G401 (cell line): ENCODE measurements at regions not wholly inside any gene's neighbourhood (a gene's known extent, or its start where the extent isn't known, plus 50 kb on each side); places are given as distances from the start of the nearest gene placed in this dataset.

Experiments
- DNase-seq: peaks from one replicate; pipeline ENCODE4 v3.0.0-alpha.2; 2015; ENCODE audit warnings: low spot score
- in situ Hi-C: cut with HindIII; loops from 2 replicates; pipeline ENCODE4 v1.10.0; 2016; ENCODE audit warnings: low sequenced_read_pairs, mixed read lengths

- no peak for DNase-seq
- in situ Hi-C loops = no loop called here
Observed at GRCh38 chr16:27671410-27671809, 121.5 kb downstream of the KATNIP start.

GRCh38 chr16:27676839-27677238 lies 126.9 kb downstream of the KATNIP start:
- in situ Hi-C loops = no loop called here

GRCh38 chr16:27677263-27677662 lies 127.3 kb downstream of the KATNIP start:
- DNase-seq = no peak
- in situ Hi-C loops = no loop called here

More at GRCh38 chr16:27676839-27677238, 126.9 kb downstream of the KATNIP start:
- DNase-seq = no peak

GRCh38 chr16:27678955-27679354 lies 129.0 kb downstream of the KATNIP start:
- in situ Hi-C loops = no loop called here

GRCh38 chr16:27679899-27680298 lies 130.0 kb downstream of the KATNIP start:
- in situ Hi-C loops = no loop called here
- DNase-seq = no peak

More at GRCh38 chr16:27678955-27679354, 129.0 kb downstream of the KATNIP start:
- no peak for DNase-seq

- no peak for DNase-seq
- in situ Hi-C loops = no loop called here
Observed at GRCh38 chr16:27681681-27682080, 131.7 kb downstream of the KATNIP start.

GRCh38 chr16:27684047-27684446 lies 134.1 kb downstream of the KATNIP start:
- DNase-seq = no peak
- in situ Hi-C loops = no loop called here

- no peak for DNase-seq
- in situ Hi-C loops = no loop called here
Observed at GRCh38 chr16:27685807-27686206, 135.9 kb downstream of the KATNIP start.

- in situ Hi-C loops = no loop called here
- no peak for DNase-seq
Observed at GRCh38 chr16:27686926-27687325, 137.0 kb downstream of the KATNIP start.

- in situ Hi-C loops = no loop called here
- no peak for DNase-seq
Observed at GRCh38 chr16:27687605-27688004, 137.7 kb downstream of the KATNIP start.

GRCh38 chr16:27689711-27690110 lies 139.8 kb downstream of the KATNIP start:
- in situ Hi-C loops = no loop called here
- peak; percentile 93 for DNase-seq

GRCh38 chr16:27690608-27691007 lies 140.7 kb downstream of the KATNIP start:
- peak; percentile 11 for DNase-seq
- in situ Hi-C loops = no loop called here

- in situ Hi-C loops = no loop called here
Observed at GRCh38 chr16:27691721-27692120, 141.8 kb downstream of the KATNIP start.

GRCh38 chr16:27692576-27692975 lies 142.6 kb downstream of the KATNIP start:
- in situ Hi-C loops = no loop called here
- DNase-seq = no peak

More at GRCh38 chr16:27691721-27692120, 141.8 kb downstream of the KATNIP start:
- DNase-seq = no peak

- in situ Hi-C loops = no loop called here
- DNase-seq = no peak
Observed at GRCh38 chr16:27695161-27695560, 145.2 kb downstream of the KATNIP start.

GRCh38 chr16:27698266-27698665 lies 148.3 kb downstream of the KATNIP start:
- no peak for DNase-seq
- in situ Hi-C loops = no loop called here

- no peak for DNase-seq
Observed at GRCh38 chr16:27698746-27699145, 148.8 kb downstream of the KATNIP start.

GRCh38 chr16:27699540-27699939 lies 149.6 kb downstream of the KATNIP start:
- DNase-seq = no peak
- in situ Hi-C loops = no loop called here

More at GRCh38 chr16:27698746-27699145, 148.8 kb downstream of the KATNIP start:
- in situ Hi-C loops = no loop called here

GRCh38 chr16:27700304-27700995 lies 150.5 kb downstream of the KATNIP start:
- in situ Hi-C loops = no loop called here
- peak; percentile 39 for DNase-seq

GRCh38 chr16:27701381-27701780 lies 151.4 kb downstream of the KATNIP start:
- no peak for DNase-seq
- in situ Hi-C loops = no loop called here

GRCh38 chr16:27703121-27703520 lies 153.2 kb downstream of the KATNIP start:
- in situ Hi-C loops = no loop called here
- no peak for DNase-seq
